ENCODE measurements at regions not wholly inside any gene's neighbourhood (a gene's known extent, or its start where the extent isn't known, plus 50 kb on each side); places are given as distances from the start of the nearest gene placed in this dataset.
"Not testable (repeated sequence)": the region's sequence is repeated elsewhere in the genome, so short reads cannot be mapped to it uniquely, and the experiment has no call there.

DNA sequence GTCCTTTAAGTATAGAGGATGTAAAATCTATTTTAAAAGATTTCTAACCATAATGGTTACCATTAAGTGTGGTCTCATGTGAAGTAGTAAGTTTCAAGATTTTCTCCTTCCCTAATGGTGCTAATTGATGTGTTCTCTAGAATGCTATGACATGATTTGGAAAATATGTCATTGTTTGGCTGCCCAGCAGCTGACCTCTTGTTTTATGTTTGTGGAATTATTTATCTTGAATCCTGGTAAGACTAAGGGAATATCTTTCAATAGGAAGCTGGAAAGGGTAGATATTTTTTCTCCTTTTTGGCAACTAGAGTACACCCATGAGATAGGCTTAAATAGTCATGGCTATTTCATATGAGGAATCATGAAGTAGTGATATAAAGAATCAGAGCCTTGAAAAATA lies 139.8 kb upstream of the CHODL start:
- Histone ChIP-seq H3K4me3 (ENCODE audit: low read length) (no peak overlapping the region), H3K9me3 (ENCODE audit: control insufficient read depth, low read depth, low read length) (no peaks in the 10 kb centered on the region), H3K27ac (ENCODE audit: low read length) (no peak overlapping the region), H3K9ac (ENCODE audit: low read length) (no peak overlapping the region), H3K27me3 (ENCODE audit: control insufficient read depth, insufficient read depth, low read length) (no peaks in the 10 kb centered on the region), H3K4me1 (ENCODE audit: control insufficient read depth, low read depth, low read length) (no peaks in the 10 kb centered on the region), H3K36me3 (ENCODE audit: control insufficient read depth, low read depth, low read length) (no peaks in the 10 kb centered on the region)

DNA sequence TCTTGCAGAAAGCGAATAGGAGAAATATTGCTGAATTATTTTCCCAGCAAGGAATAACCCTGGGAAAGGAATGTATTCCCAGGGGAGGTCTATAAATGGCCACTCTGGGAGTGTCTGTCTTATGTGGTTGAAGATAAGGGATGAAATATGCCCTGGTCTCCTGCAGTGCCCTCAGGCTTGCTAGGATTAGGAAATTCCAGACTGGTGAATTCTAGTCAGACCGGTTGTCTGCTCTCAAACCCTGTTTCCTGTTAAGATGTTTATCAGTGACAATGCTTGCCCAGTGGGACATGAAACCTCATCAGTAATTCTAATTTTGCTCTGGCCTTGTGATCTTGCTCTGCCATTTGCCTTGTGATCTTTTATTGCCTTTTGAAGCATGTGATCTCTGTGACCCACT lies 148.2 kb upstream of the CHODL start:
- not testable (repeated sequence) for H3K9ac ChIP-seq (ENCODE audit: low read length); H3K27ac ChIP-seq (ENCODE audit: low read length); H3K4me3 ChIP-seq (ENCODE audit: low read length); H3K27me3 ChIP-seq (ENCODE audit: control insufficient read depth, insufficient read depth, low read length); H3K4me1 ChIP-seq (ENCODE audit: control insufficient read depth, low read depth, low read length); H3K36me3 ChIP-seq (ENCODE audit: control insufficient read depth, low read depth, low read length)
- peaks cover 22% of the 10 kb centered on the region for H3K9me3 ChIP-seq (ENCODE audit: control insufficient read depth, low read depth, low read length)

DNA sequence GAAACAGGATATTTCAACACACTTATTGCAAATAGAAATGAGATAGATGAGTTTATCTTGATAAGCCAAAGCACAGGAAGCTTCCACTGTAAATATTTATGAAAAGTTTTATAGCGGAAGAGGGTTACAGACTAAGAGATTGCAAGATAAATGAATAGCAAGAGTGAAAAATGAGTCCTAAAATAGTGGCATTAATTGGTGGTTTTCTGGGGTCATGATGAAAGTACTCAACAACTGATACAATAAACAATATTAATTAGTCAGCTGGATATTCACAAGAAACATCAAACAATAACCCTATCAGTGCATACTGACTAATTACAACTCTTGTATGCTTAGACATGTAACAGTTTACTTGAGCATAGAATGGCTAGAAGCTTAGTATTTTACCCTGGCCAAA lies 154.8 kb upstream of the CHODL start:
- Histone ChIP-seq H3K36me3 (ENCODE audit: control insufficient read depth, low read depth, low read length) (no peaks in the 10 kb centered on the region), H3K4me1 (ENCODE audit: control insufficient read depth, low read depth, low read length) (no peaks in the 10 kb centered on the region), H3K9ac (ENCODE audit: low read length) (no peak overlapping the region), H3K27ac (ENCODE audit: low read length) (no peak overlapping the region), H3K9me3 (ENCODE audit: control insufficient read depth, low read depth, low read length) (no peaks in the 10 kb centered on the region), H3K4me3 (ENCODE audit: low read length) (no peak overlapping the region), H3K27me3 (ENCODE audit: control insufficient read depth, insufficient read depth, low read length) (no peaks in the 10 kb centered on the region)

DNA sequence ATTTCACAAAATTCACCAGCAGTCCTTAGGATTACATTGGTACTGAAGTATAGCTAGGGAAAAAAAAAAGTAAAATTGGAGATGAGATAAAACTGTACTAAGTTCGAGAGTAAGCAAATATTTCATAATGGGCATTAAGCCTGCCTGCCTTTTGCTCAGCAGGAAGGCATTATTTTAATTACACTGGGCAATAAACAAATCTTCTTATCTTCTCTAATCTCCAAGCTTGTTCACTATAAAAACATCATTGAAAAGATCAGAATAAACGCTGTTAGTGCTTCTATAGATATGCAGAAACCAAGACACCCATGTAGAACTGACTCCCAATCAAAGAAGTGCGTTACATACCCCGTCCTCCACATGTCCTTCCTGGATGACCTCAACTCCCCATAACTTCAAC lies 174.2 kb upstream of the CHODL start:
- Histone ChIP-seq H3K36me3 (ENCODE audit: control insufficient read depth, low read depth, low read length) (no peaks in the 10 kb centered on the region), H3K27me3 (ENCODE audit: control insufficient read depth, insufficient read depth, low read length) (no peaks in the 10 kb centered on the region), H3K4me3 (ENCODE audit: low read length) (no peak overlapping the region), H3K9me3 (ENCODE audit: control insufficient read depth, low read depth, low read length) (no peaks in the 10 kb centered on the region), H3K4me1 (ENCODE audit: control insufficient read depth, low read depth, low read length) (no peaks in the 10 kb centered on the region), H3K27ac (ENCODE audit: low read length) (no peak overlapping the region), H3K9ac (ENCODE audit: low read length) (no peak overlapping the region)

DNA sequence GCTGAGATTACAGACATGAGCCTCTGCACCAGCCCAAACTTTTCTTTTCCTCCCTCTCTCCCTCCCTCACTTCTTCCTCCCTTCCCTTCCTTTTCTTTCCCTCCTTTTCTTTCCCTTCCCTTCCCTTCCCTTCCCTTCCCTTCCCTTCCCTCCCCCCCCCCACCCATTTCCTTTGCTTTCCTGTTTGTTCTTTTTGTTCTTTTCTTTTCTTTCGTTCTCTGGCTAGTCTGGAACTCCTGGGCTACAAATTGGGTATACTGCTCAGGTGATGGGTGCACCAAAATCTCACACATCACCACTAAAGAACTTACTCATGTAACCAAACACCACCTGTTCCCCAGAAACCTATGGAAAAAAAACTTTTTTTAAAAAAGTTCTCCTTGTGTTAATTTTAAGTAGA lies 174.8 kb upstream of the CHODL start:
- no peaks in the 10 kb centered on the region for H3K36me3 ChIP-seq (ENCODE audit: control insufficient read depth, low read depth, low read length)

DNA sequence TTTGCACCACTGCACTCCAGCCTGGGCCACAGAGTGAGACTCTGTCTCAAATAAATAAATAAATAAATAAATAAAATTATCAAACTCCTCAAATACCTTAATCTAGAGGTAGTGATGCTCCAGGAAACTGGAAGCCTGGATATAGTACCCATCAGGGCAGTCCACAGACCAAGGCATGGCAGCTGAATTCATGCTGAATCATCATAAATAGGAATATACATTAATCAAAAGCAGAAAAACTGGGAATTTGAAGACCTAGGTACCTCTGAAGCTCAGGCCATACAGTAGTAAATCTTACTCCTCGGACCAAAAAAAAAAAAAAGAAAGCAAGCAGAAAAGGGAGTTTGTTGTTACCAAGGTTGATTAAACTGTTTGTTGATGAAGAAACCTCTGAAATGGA lies 184.2 kb upstream of the CHODL start:
- no peaks in the 10 kb centered on the region for H3K27me3 ChIP-seq (ENCODE audit: control insufficient read depth, insufficient read depth, low read length)
- no peaks in the 10 kb centered on the region for H3K36me3 ChIP-seq (ENCODE audit: control insufficient read depth, low read depth, low read length)
- H3K4me3 ChIP-seq (ENCODE audit: low read length) = no peak overlapping the region
- no peak overlapping the region for H3K27ac ChIP-seq (ENCODE audit: low read length)
- no peak overlapping the region for H3K9ac ChIP-seq (ENCODE audit: low read length)
- H3K4me1 ChIP-seq (ENCODE audit: control insufficient read depth, low read depth, low read length) = no peaks in the 10 kb centered on the region
- no peaks in the 10 kb centered on the region for H3K9me3 ChIP-seq (ENCODE audit: control insufficient read depth, low read depth, low read length)

More for the DNA sequence above, 174.8 kb upstream of the CHODL start:
- Histone ChIP-seq H3K4me3 (ENCODE audit: low read length) (no peak overlapping the region), H3K4me1 (ENCODE audit: control insufficient read depth, low read depth, low read length) (no peaks in the 10 kb centered on the region), H3K27ac (ENCODE audit: low read length) (no peak overlapping the region), H3K27me3 (ENCODE audit: control insufficient read depth, insufficient read depth, low read length) (no peaks in the 10 kb centered on the region), H3K9ac (ENCODE audit: low read length) (no peak overlapping the region), H3K9me3 (ENCODE audit: control insufficient read depth, low read depth, low read length) (no peaks in the 10 kb centered on the region)

DNA sequence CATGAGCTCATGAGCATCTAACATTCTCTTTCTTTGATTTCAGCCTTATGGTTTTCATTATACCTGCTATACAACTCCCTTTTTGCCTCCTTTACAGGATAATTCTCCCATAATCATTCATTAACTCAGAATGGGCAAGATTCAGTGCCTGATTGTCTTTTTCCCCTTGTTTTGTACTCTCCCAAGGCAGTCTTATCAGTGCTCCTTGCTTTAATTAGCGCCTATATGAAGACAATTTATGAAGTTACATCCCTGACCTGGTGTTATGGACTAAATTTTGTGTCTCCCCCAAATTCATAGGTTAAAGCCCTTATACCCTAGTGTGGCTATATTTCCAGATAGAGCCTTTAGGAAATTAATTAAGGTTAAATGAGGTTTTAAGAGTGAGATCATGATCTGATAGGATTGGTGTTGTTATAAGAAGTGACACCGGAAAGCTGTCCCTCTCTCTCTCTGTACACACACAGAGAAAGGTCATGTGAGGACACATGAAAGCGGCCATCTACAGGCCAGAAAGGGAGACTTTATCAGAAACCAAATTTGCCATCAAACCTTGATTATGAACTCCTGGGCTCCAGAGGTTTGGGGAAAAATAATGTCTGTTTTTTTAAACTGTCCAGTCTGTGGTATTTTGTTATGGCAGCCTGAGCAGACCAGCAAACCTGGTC lies 185.8 kb upstream of the CHODL start:
- Histone ChIP-seq H3K36me3 (ENCODE audit: control insufficient read depth, low read depth, low read length) (no peaks in the 10 kb centered on the region), H3K27me3 (ENCODE audit: control insufficient read depth, insufficient read depth, low read length) (no peaks in the 10 kb centered on the region), H3K4me1 (ENCODE audit: control insufficient read depth, low read depth, low read length) (no peaks in the 10 kb centered on the region), H3K4me3 (ENCODE audit: low read length) (no peak overlapping the region), H3K9me3 (ENCODE audit: control insufficient read depth, low read depth, low read length) (no peaks in the 10 kb centered on the region), H3K27ac (ENCODE audit: low read length) (no peak overlapping the region), H3K9ac (ENCODE audit: low read length) (no peak overlapping the region)

DNA sequence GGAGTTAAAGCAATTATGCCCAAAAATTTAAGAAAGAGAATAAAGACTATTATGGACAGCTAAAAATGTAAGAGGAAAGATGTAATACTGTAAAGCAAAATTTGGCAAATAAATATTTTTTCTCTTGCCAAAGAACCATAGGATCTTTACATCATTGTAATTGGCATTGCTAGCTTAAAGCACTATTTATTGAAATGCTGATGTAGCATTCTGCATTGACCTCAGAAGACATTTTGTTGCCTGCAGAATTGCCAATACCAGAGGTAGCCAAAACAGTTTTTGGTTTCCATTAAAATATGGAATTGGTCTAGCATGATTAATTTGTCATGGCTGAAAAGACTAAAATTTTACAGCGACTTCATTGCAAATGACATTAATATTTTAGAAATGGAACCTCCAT lies 191.5 kb upstream of the CHODL start:
- Histone ChIP-seq H3K4me3 (ENCODE audit: low read length) (no peak overlapping the region), H3K9me3 (ENCODE audit: control insufficient read depth, low read depth, low read length) (no peaks in the 10 kb centered on the region), H3K27ac (ENCODE audit: low read length) (no peak overlapping the region), H3K27me3 (ENCODE audit: control insufficient read depth, insufficient read depth, low read length) (no peaks in the 10 kb centered on the region), H3K9ac (ENCODE audit: low read length) (no peak overlapping the region), H3K4me1 (ENCODE audit: control insufficient read depth, low read depth, low read length) (peaks cover 3% of the 10 kb centered on the region), H3K36me3 (ENCODE audit: control insufficient read depth, low read depth, low read length) (no peaks in the 10 kb centered on the region)

DNA sequence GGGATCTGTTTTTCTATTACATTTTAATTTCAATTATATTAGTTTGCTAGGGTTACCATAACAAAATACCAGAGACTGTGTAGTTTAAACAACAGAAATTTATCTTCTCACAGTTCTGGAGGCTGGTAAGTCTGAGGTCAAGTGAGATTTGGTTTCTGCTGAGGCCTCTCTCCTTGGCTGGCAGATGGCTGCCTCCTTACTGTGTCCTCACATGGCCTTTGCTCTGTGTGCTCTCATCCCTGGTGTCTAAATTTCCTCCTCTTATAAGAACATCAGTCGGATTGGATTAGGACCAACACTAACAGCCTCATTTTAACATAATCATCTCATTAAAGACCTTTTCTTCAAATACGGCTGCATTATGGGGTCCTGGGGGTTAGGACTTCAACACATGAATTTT lies 195.2 kb upstream of the CHODL start:
- Histone ChIP-seq H3K4me1 (ENCODE audit: control insufficient read depth, low read depth, low read length) (peaks cover 3% of the 10 kb centered on the region), H3K27me3 (ENCODE audit: control insufficient read depth, insufficient read depth, low read length) (no peaks in the 10 kb centered on the region), H3K27ac (ENCODE audit: low read length) (no peak overlapping the region), H3K4me3 (ENCODE audit: low read length) (no peak overlapping the region), H3K9ac (ENCODE audit: low read length) (no peak overlapping the region), H3K9me3 (ENCODE audit: control insufficient read depth, low read depth, low read length) (no peaks in the 10 kb centered on the region), H3K36me3 (ENCODE audit: control insufficient read depth, low read depth, low read length) (no peaks in the 10 kb centered on the region)

DNA sequence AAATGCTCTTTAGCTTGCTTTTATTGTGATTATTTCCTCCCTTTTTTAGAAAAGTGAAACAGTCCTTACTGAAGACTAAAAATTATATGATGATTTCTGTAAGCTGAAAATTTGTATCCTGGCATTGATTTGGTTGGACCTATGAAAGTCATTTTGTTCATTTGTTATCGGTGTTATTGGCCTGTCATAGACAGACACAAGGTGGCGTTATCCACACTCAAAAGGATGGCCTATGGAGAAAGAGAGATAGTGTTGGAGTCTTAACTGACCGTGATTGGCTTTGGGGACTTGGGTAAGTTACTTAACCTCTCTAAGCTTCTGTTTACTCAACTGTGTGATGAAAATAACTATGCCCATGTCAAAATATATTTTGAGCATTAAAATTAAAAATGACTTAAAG lies 203.6 kb upstream of the CHODL start:
- no peaks in the 10 kb centered on the region for H3K27me3 ChIP-seq (ENCODE audit: control insufficient read depth, insufficient read depth, low read length)
- H3K27ac ChIP-seq (ENCODE audit: low read length) = no peak overlapping the region
- no peak overlapping the region for H3K4me3 ChIP-seq (ENCODE audit: low read length)
- H3K9me3 ChIP-seq (ENCODE audit: control insufficient read depth, low read depth, low read length) = no peaks in the 10 kb centered on the region
- H3K36me3 ChIP-seq (ENCODE audit: control insufficient read depth, low read depth, low read length) = no peaks in the 10 kb centered on the region
- no peak overlapping the region for H3K9ac ChIP-seq (ENCODE audit: low read length)
- H3K4me1 ChIP-seq (ENCODE audit: control insufficient read depth, low read depth, low read length) = no peaks in the 10 kb centered on the region

DNA sequence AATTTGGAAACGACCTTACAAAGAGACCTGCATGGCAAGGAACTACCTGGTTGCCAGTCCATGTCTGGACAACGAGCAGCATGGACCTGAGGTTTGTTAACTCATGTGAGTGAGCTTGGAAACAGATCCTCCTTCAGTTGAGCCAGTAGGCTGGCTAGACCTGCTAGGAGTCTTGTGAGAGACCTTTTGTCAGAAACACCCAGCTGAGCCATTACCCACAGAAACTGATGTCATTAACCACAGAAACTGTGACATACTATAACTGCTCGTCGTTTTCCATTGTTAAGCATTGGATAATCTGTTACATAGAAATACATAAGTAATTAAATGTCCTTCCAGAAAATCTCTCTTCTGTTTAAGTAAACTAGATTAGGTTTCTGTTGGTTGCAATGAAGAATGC lies 211.1 kb upstream of the C21orf91 start:
- H3K9me3 ChIP-seq (ENCODE audit: control insufficient read depth, low read depth, low read length) = no peaks in the 10 kb centered on the region
- H3K4me1 ChIP-seq (ENCODE audit: control insufficient read depth, low read depth, low read length) = no peaks in the 10 kb centered on the region
- no peak overlapping the region for H3K27ac ChIP-seq (ENCODE audit: low read length)
- H3K27me3 ChIP-seq (ENCODE audit: control insufficient read depth, insufficient read depth, low read length) = no peaks in the 10 kb centered on the region
- no peaks in the 10 kb centered on the region for H3K36me3 ChIP-seq (ENCODE audit: control insufficient read depth, low read depth, low read length)
- no peak overlapping the region for H3K4me3 ChIP-seq (ENCODE audit: low read length)
- H3K9ac ChIP-seq (ENCODE audit: low read length) = no peak overlapping the region

DNA sequence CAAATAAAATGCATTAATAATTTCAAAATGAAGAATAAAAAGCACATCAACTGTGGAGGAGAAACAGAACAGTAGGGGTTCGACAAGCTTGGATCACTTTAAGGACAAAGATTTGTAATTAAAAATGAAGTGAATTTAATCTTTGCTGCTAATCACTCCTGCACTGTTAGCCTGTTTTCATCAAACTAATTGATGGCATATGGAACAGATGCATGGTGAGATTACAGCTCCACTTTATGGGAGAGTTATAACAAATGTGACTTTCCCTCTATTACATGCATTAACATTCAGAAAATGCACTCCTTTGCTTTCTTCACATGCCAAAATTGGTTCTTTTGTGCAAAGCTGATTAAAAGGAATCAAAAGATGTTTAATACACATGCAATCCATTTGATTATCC lies 207.2 kb upstream of the C21orf91 start:
- H3K27ac ChIP-seq (ENCODE audit: low read length) = no peak overlapping the region
- no peaks in the 10 kb centered on the region for H3K36me3 ChIP-seq (ENCODE audit: control insufficient read depth, low read depth, low read length)
- no peak overlapping the region for H3K4me3 ChIP-seq (ENCODE audit: low read length)
- no peaks in the 10 kb centered on the region for H3K9me3 ChIP-seq (ENCODE audit: control insufficient read depth, low read depth, low read length)
- H3K9ac ChIP-seq (ENCODE audit: low read length) = no peak overlapping the region
- H3K27me3 ChIP-seq (ENCODE audit: control insufficient read depth, insufficient read depth, low read length) = no peaks in the 10 kb centered on the region
- peaks cover 6% of the 10 kb centered on the region for H3K4me1 ChIP-seq (ENCODE audit: control insufficient read depth, low read depth, low read length)

All from iPS-18a (cell line).